WERI-Rb-1 (cell line): ENCODE measurements at regions not wholly inside any gene's neighbourhood (a gene's known extent, or its start where the extent isn't known, plus 50 kb on each side); places are given as distances from the start of the nearest gene placed in this dataset.

Experiments
- DNase-seq: peaks from one replicate; pipeline ENCODE4 v3.0.0-alpha.2; 2020
- H3K27ac ChIP-seq: fragments of 250-450 bp; sonication (Bioruptor Pico); 2 replicates; pipeline ENCODE4 v1.5.1; 2020; ENCODE audit warnings: mild to moderate bottlenecking, moderate library complexity
- H3K27me3 ChIP-seq: fragments of 250-450 bp; sonication (Bioruptor Pico); 2 replicates; pipeline ENCODE4 v1.5.1; 2021; ENCODE audit warnings: mild to moderate bottlenecking, low read depth, moderate library complexity; ENCODE audit not compliant: insufficient read depth, severe bottlenecking
- H3K36me3 ChIP-seq: fragments of 250-450 bp; sonication (Bioruptor Pico); 2 replicates; pipeline ENCODE4 v1.5.1; 2020; ENCODE audit warnings: mild to moderate bottlenecking, moderate library complexity
- H3K4me3 ChIP-seq: 2 replicates; pipeline ENCODE4 v1.5.1; 2011; ENCODE audit warnings: low read depth, mild to moderate bottlenecking, control low read depth, low read length
- H3K9me3 ChIP-seq: fragments of 250-450 bp; sonication (Bioruptor Pico); 2 replicates; pipeline ENCODE4 v1.5.1; 2021; ENCODE audit warnings: mild to moderate bottlenecking, moderate library complexity; ENCODE audit not compliant: severe bottlenecking
- TF ChIP-seq, protein P1 (sequence below): IDR thresholded peaks from 2 replicates; pipeline ENCODE4 v1.5.1; 2011; ENCODE audit warnings: low read depth, mild to moderate bottlenecking, control low read depth, inconsistent platforms, low read length

DNA sequence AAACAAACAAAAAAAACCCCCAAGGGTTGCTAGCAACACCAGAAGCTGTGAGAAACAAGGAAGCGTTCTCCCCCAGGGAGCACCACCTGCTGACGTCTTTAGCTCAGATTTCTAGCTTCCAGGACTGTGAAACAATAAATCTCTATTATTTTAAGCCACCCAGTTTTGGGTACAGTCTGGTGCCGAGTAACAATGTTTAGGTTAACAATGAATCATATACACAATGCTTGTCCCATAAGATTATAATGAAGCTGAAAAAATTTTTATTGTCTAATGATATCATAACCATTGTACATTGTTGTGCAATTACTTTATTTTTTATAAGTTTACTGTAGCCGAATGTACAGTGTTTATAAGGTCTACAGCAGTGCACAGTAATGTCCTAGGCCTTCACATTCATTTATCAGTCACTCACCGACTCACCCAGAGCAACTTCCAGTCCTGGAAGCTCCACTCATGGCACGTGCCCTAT lies 72.1 kb upstream of the CAB39 start:
- no peak for DNase-seq

DNA sequence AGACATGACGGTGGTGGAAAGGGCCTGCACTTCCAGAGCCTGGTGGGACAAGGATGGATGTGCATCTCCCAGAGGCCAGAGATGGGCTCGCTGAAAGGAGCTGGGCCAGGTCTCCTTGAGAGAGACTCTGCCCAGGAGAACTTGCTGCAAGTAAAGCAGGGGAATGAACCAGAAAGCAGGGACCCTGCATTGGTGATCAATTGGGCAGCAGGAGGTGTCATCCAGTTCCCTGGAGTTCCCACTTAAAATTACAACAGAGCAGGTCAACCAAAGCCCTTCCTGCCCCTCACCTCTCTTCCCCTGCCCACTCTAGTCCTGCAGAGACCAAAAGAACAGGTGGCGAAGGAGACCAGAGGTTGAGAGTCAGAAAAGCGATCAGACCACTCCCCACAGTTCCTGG lies 69.7 kb upstream of the CAB39 start:
- Histone ChIP-seq H3K4me3 (no peak overlapping the region), H3K27me3 (no peaks in the 10 kb centered on the region), H3K36me3 (no peaks in the 10 kb centered on the region), H3K9me3 (peaks cover 2% of the 10 kb centered on the region), H3K27ac (no peak overlapping the region)
- TF ChIP-seq, protein P1, sequence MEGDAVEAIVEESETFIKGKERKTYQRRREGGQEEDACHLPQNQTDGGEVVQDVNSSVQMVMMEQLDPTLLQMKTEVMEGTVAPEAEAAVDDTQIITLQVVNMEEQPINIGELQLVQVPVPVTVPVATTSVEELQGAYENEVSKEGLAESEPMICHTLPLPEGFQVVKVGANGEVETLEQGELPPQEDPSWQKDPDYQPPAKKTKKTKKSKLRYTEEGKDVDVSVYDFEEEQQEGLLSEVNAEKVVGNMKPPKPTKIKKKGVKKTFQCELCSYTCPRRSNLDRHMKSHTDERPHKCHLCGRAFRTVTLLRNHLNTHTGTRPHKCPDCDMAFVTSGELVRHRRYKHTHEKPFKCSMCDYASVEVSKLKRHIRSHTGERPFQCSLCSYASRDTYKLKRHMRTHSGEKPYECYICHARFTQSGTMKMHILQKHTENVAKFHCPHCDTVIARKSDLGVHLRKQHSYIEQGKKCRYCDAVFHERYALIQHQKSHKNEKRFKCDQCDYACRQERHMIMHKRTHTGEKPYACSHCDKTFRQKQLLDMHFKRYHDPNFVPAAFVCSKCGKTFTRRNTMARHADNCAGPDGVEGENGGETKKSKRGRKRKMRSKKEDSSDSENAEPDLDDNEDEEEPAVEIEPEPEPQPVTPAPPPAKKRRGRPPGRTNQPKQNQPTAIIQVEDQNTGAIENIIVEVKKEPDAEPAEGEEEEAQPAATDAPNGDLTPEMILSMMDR: no peak
- DNase-seq: no peak

More for the DNA sequence above, 72.1 kb upstream of the CAB39 start:
- Histone ChIP-seq H3K9me3 (no peaks in the 10 kb centered on the region), H3K4me3 (no peak overlapping the region), H3K27me3 (no peaks in the 10 kb centered on the region), H3K36me3 (no peaks in the 10 kb centered on the region), H3K27ac (no peak overlapping the region)
- TF ChIP-seq, protein P1: no peak

DNA sequence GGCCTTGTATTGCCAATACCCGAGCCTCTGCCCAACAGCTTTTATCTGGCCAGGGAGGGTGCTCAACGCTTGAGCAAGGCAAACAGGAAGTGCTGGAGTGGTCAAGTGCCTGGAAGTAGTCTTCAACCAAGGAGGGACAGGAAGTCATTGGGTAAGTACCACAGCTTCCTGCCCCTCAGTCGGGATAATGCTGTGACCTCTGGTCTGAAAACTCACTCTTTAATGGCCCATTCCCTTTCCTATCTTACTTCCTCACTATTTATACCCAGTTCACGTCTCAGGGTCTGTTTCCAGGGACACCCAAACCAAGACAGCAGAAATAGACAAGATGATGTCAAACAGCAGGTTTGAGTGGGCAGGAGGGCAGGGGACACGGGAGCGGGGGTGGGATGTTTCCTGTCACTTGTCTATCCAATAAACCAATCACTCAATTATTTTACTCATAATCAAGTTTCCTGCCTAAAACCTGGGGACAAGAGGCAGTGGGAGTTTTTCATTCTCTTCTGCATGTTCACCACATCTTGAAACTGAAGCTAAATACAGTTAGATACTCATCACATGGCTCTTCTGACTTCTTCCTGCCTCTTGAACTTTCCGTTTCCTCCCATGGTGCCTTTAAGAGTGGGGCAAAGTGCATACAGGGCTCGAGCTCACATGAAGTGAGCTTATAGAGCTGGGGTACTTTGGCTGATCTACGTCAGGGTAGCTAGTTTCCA lies 68.9 kb upstream of the CAB39 start:
- H3K27me3 ChIP-seq: no peaks in the 10 kb centered on the region
- TF ChIP-seq, protein P1: no peak
- no peaks in the 10 kb centered on the region for H3K36me3 ChIP-seq
- H3K27ac ChIP-seq: no peak overlapping the region
- H3K4me3 ChIP-seq: no peak overlapping the region
- peaks cover 2% of the 10 kb centered on the region for H3K9me3 ChIP-seq
- no peak for DNase-seq

DNA sequence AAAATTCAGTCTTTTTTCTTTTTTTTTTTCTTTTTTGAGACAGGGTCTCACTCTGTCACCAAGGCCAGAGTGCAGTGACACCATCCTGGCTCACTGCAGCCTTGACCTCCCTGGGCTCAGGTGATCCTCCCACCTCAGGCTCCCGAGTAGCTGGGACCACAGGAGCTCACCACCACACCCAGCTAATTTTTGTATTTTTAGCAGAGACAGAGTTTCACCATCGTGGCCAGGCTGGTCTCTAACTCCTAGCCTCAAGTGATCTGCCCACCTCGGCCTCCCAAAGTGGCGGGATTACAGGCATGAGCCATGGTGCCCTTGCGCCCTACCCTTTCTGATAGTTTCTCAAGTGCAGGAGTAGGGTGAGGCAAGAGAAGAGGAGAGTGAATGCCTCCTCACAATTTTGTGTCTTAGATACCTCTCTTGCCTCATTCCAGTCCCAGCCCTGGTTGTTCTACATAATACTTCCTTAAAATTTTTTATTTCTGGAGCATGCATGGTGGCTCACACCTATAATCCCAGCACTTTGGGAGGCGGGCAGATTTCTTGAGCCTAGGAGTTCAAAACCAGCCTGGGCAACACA lies 68.2 kb upstream of the CAB39 start:
- Histone ChIP-seq H3K36me3 (no peaks in the 10 kb centered on the region), H3K27ac (no peak overlapping the region), H3K27me3 (no peaks in the 10 kb centered on the region), H3K9me3 (peaks cover 2% of the 10 kb centered on the region), H3K4me3 (no peak overlapping the region)
- no peak for DNase-seq
- TF ChIP-seq, protein P1: no peak

DNA sequence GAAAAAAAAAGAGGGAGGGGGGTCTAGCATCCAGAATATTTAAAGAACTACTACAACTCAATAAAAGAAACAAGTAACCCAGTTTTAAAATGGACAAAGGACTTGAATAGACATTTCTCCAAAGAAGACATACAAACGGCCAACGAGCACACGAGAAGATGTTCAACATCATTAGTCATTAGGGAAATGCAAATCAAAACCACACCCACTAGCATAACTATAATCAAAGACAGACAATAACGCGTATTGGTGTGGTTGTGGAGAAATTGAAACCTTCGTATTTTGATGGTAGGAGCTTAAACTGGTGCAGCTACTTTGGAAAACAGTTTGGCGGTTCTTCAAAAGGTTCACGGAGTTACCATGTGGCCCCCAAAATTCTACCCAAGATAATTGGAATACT lies 64.3 kb upstream of the CAB39 start:
- H3K9me3 ChIP-seq: peaks cover 2% of the 10 kb centered on the region
- H3K36me3 ChIP-seq: no peaks in the 10 kb centered on the region
- no peak overlapping the region for H3K27ac ChIP-seq
- no peaks in the 10 kb centered on the region for H3K27me3 ChIP-seq
- no peak overlapping the region for H3K4me3 ChIP-seq
- TF ChIP-seq, protein P1: no peak
- DNase-seq: no peak
